ENCODE measurements at regions not wholly inside any gene's neighbourhood (a gene's known extent, or its start where the extent isn't known, plus 50 kb on each side); places are given as distances from the start of the nearest gene placed in this dataset.

DNA sequence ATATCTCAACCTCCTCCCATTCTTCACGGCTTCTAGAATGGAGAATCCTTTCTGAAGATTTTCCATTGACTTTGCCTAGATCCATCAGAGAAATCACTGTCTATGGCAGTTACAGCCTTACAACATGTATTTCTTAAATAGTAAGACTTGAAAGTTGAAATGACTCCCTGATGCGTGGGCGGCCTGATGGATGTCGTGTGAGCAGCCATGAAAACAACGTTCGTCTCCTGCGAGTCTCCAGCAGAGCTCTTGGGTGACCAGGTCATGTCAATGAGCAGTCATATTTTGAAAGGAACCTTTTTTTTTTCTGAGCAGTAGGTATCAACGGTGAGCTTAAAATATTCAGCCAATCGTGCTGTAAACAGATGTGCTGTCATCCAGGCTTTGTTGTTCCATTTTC lies 139.9 kb upstream of the C14orf180 start:
- TF ChIP-seq, protein P1, sequence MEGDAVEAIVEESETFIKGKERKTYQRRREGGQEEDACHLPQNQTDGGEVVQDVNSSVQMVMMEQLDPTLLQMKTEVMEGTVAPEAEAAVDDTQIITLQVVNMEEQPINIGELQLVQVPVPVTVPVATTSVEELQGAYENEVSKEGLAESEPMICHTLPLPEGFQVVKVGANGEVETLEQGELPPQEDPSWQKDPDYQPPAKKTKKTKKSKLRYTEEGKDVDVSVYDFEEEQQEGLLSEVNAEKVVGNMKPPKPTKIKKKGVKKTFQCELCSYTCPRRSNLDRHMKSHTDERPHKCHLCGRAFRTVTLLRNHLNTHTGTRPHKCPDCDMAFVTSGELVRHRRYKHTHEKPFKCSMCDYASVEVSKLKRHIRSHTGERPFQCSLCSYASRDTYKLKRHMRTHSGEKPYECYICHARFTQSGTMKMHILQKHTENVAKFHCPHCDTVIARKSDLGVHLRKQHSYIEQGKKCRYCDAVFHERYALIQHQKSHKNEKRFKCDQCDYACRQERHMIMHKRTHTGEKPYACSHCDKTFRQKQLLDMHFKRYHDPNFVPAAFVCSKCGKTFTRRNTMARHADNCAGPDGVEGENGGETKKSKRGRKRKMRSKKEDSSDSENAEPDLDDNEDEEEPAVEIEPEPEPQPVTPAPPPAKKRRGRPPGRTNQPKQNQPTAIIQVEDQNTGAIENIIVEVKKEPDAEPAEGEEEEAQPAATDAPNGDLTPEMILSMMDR (conservative IDR thresholded peaks at IDR 0.05; ENCODE audit: low read length), result no peak
- DNase-seq (ENCODE audit: low read depth), result no peak

DNA sequence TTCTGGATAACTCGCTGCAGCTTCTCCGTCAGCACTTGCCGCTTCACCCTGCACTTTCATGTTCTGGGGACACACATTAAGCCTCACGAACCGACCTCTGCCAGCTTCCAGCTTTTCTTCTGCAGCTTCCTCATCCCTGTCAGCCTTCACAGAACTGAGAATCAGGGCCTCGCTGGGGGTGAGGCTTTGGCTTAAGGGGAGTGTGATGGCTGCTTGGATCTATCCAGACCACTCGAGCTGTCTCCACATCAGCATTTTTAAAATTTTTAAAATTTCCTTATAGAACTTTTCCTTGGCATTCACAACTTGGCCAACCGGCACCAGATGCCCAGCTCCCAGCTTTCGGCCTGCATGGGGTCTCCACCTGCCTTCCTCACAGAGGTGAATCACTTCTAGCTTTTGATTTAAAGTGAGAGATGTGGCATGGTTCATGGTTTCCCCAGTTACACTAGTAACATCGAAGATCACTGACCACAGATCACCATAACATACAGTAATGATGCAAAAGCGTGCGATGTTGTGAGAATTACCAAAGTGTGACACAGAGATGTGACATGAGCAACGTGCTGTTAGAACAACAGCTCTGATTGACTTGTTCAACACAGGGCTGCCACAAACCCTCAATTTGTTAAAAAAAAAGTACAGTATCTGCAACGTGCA lies 139.1 kb upstream of the C14orf180 start:
- TF ChIP-seq, protein P1 (conservative IDR thresholded peaks at IDR 0.05; ENCODE audit: low read length), result no peak
- no peak overlapping the region for H3K4me3 ChIP-seq (ENCODE audit: low read length)
- DNase-seq (ENCODE audit: low read depth), result no peak

More for the DNA sequence above, 139.9 kb upstream of the C14orf180 start:
- H3K4me3 ChIP-seq (ENCODE audit: low read length), result no peak overlapping the region

DNA sequence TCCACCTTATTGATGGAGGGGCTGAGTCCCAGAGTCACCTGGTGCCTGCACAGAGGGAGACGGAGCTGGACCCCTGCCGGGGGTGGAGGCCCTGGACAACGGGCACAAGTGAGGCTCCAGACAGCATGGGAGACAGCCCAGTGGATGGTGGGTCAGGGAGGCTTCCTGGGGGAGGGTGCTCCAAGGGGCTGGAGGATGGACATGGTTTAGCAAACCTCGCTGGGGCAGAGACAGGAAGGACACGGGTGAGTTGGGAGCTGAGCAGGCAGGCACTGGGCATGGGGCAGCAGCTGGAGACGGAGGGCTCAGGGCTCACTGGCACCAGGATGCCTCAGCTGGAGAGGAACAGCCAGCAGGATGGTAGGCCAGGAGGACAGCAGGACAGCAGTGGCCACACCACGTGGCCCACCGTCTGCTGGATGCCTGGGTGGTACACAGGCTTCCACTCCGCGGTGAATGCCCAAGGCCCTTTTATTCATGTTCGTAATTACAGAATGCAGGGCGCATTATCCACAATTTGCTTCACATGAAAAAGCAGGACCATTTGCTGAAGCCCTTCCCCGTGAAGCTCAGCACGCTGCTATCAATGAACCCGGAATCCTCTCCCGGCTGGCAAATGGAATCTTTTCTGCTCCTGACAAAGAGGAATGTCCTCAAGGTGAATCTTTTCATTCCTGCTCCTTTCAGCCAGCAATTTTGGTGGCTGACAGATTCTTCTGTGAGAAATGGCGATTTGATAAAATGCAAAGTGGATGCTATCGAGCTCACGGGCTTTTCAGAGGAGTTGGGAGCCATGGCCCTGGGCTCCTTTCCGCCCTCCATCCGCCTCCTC lies 138.1 kb upstream of the C14orf180 start:
- DNase-seq (ENCODE audit: low read depth), result no peak
- TF ChIP-seq, protein P1 (conservative IDR thresholded peaks at IDR 0.05; ENCODE audit: low read length), result no peak
- no peak overlapping the region for H3K4me3 ChIP-seq (ENCODE audit: low read length)

DNA sequence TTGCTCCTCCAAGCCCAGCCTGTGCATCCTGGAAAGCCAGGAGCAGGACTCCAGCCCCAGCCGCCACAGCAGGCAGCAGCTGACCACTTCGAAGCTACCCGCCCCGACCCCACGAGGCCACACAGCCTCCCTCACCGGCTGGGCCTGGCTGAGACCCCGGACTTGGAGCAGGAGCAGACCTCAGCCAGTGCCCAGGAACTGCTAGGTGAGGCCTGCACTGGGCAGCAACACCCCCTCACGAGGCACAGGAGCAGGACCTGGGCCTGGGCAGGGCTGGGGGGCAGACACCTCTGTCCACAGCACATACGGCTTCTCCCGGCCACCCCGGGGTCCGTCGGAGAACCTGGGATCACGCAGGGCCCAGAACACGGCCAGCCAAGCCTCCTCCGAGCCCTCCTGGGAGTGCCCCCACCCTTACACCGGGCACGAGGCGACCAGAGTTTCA lies 137.4 kb upstream of the C14orf180 start:
- no peak overlapping the region for H3K4me3 ChIP-seq (ENCODE audit: low read length)
- TF ChIP-seq, protein P1 (conservative IDR thresholded peaks at IDR 0.05; ENCODE audit: low read length), result no peak
- DNase-seq (ENCODE audit: low read depth), result no peak

DNA sequence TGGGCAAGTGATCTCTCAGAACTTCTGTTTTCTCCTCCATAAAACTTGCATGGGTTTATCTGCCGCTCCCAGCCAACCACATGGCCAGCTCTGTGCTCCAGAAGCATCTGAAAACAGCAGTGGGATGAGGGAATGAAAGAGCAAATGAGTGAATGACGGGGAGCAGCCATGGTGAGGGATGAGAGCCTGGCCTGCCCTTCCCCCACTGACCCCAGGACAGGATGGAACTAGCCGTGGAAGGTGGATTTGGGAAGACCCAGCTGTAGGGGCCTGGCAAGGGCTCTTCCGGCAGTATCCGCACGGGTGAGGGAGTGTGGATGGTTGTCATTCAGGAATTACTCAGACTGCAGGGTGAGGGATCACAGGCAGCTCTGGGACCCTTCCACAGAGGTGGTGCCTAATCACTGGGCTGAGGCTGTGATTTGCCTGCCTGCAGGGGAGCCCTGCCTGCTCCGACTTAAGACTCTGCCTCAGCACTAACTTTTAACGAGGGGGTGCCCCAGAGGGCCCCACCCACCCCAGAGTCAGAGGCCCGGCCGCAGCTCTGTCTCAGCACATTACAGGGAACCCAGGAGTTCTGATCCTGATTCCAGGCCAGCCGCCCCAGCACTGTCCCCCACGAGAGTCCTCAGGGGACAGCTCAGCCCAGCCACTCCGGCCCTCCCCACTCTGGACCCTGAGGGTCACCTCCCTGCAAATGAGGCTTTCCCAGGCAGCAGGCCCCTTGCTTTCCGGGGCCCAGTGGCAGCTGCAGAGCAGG lies 136.8 kb upstream of the C14orf180 start:
- no peak for DNase-seq (ENCODE audit: low read depth)
- TF ChIP-seq, protein P1 (conservative IDR thresholded peaks at IDR 0.05; ENCODE audit: low read length), result no peak
- no peak overlapping the region for H3K4me3 ChIP-seq (ENCODE audit: low read length)

DNA sequence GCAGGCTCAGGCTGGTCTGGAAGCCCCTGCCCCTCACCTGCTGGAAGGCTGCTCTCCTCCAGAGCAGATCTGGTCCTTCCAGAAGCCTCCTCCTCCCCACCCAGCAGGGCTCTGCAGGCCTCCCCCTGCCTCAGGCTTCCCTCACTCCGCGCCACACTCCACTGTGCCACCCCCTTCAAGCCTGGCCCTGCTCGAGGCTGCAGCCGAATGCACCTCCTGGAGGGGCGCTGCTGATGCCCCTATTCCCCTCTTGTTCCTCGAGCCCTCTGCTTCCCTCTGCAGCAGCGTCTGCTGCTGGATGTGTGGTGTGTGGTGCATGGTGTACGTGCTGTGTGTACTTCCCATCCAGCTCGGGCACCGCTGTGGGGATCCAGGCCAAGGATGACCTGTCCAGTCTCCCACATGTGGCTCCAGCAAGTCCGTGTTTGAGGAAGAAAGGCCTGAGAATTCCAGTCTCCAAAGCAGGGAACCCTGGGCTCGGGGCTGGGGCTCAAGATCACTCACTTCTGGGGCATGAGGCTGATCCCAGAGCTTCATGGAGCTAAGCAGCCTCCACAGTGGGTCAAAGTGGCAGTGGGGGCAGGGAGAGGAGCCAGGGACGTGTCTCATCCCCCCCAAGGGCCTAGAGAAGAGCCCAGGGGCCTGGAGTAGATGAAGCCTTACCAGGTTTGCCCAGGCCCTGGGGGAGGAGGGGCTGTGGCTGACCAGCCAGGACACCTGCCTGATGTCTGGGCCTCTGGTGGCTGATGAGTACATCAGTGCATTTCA lies 136.0 kb upstream of the C14orf180 start:
- H3K4me3 ChIP-seq (ENCODE audit: low read length), result no peak overlapping the region
- TF ChIP-seq, protein P1 (conservative IDR thresholded peaks at IDR 0.05; ENCODE audit: low read length), result no peak
- DNase-seq (ENCODE audit: low read depth), result no peak

Measured in AG10803 (cell line).